ENCODE measurements at regions not wholly inside any gene's neighbourhood (a gene's known extent, or its start where the extent isn't known, plus 50 kb on each side); places are given as distances from the start of the nearest gene placed in this dataset.
"Not testable (repeated sequence)": the region's sequence is repeated elsewhere in the genome, so short reads cannot be mapped to it uniquely, and the experiment has no call there.

GRCh38 chr3:1456781-1457311 is 364.0 kb downstream of the CNTN6 start:
- DNase-seq = no peak

- DNase-seq = no peak
Measured at GRCh38 chr3:1462371-1462770, 369.5 kb downstream of the CNTN6 start.

- no peak for DNase-seq
Measured at GRCh38 chr3:1462856-1463450, 370.1 kb downstream of the CNTN6 start.

- DNase-seq = not testable (repeated sequence)
Measured at GRCh38 chr3:1465091-1465490, 372.3 kb downstream of the CNTN6 start.

- no peak for DNase-seq
Measured at GRCh38 chr3:1468145-1468544, 375.3 kb downstream of the CNTN6 start.

GRCh38 chr3:1469248-1469647 is 376.4 kb downstream of the CNTN6 start:
- no peak for DNase-seq

- no peak for DNase-seq
Measured at GRCh38 chr3:1469687-1470086, 376.9 kb downstream of the CNTN6 start.

- DNase-seq = no peak
Measured at GRCh38 chr3:1477669-1478068, 384.8 kb downstream of the CNTN6 start.

- no peak for DNase-seq
Measured at GRCh38 chr3:1495466-1495865, 402.6 kb downstream of the CNTN6 start.

- no peak for DNase-seq
Measured at GRCh38 chr3:1499694-1500093, 406.9 kb downstream of the CNTN6 start.

GRCh38 chr3:1501406-1502115 is 408.7 kb downstream of the CNTN6 start:
- DNase-seq = no peak

- DNase-seq = no peak
Measured at GRCh38 chr3:1506090-1506489, 413.3 kb downstream of the CNTN6 start.

- no peak for DNase-seq
Measured at GRCh38 chr3:1513662-1514061, 420.8 kb downstream of the CNTN6 start.

GRCh38 chr3:1515882-1516281 is 423.1 kb downstream of the CNTN6 start:
- no peak for DNase-seq

- DNase-seq = no peak
Measured at GRCh38 chr3:1527786-1528185, 435.0 kb downstream of the CNTN6 start.

- no peak for DNase-seq
Measured at GRCh38 chr3:1528621-1529020, 435.8 kb downstream of the CNTN6 start.

- no peak for DNase-seq
Measured at GRCh38 chr3:1529676-1530075, 436.9 kb downstream of the CNTN6 start.

- no peak for DNase-seq
Measured at GRCh38 chr3:1531981-1532380, 439.2 kb downstream of the CNTN6 start.

- DNase-seq = no peak
Measured at GRCh38 chr3:1532935-1533606, 440.2 kb downstream of the CNTN6 start.

GRCh38 chr3:1533763-1534162 is 440.9 kb downstream of the CNTN6 start:
- no peak for DNase-seq

- DNase-seq = no peak
Measured at GRCh38 chr3:1534252-1534651, 441.4 kb downstream of the CNTN6 start.

GRCh38 chr3:1535361-1535760 is 442.5 kb downstream of the CNTN6 start:
- no peak for DNase-seq

GRCh38 chr3:1540686-1541085 is 447.9 kb downstream of the CNTN6 start:
- DNase-seq = no peak

- no peak for DNase-seq
Measured at GRCh38 chr3:1551741-1552140, 458.9 kb downstream of the CNTN6 start.

Data from hindlimb muscle (tissue), 1 donor.